NCI-H146 treated with DMSO at 0.1 percent for 48 hours (cell line): ENCODE measurements at regions not wholly inside any gene's neighbourhood (a gene's known extent, or its start where the extent isn't known, plus 50 kb on each side); places are given as distances from the start of the nearest gene placed in this dataset.
"Not testable (repeated sequence)": the region's sequence is repeated elsewhere in the genome, so short reads cannot be mapped to it uniquely, and the experiment has no call there.

ENCODE experiments used
- DNase-seq: peaks from one replicate; lab custom pipeline; 2025; ENCODE audit not compliant: unreplicated experiment; lab: John Stamatoyannopoulos, UW

DNA sequence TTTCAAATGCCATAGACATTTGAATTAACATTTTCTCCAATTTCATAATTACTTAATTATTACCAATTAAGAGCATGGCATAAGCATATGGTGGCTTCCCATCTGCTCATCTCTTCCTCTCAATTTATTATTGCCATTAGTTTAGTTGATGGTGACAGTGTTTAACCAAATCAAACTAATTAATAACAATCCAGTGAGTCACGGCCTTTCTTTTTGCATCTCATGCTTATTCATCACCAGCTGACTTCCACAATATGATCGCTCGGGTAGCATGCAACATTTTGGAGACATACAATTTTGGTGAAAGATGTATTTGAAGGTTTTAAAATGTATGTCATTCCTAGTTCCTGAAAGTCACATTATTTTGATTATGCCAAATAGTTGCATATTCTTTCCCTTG lies 172.8 kb upstream of the TACR3 start:
- no peak for DNase-seq

DNA sequence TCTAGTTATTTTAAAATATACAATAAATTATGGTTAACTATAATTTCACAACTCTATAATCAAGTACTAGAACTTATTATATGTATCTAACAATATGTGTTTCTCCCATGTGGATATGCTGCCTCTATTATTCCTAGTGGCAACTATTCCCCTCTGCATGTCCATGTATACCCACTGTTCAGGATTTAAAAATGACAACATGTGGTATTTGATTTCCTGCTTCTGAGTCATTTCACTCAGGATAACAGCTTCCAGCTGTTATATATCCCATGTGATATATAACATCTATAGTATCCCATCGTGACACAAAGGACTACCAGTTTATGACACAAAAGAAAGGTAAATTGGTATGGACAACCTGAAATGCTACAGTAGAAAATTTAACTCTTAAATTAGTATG lies 167.4 kb upstream of the TACR3 start:
- no peak for DNase-seq

DNA sequence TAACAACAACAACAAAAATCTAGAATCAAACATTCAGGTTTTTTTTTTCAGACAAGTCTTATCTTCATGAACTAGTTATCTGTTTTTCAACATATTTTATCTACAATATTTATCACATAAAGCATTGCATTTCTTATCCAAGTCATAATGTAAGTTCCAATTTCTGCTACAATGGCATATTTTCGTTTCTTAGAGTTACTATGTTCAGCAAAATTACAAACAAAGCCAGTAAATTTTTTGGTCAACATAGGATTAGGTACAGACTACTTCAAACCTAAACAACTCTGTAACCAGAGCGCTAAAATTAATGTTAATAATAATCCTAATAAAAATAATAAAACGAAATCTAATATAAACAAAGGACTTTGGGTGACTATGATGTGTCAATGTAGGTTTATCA lies 165.4 kb upstream of the TACR3 start:
- no peak for DNase-seq

DNA sequence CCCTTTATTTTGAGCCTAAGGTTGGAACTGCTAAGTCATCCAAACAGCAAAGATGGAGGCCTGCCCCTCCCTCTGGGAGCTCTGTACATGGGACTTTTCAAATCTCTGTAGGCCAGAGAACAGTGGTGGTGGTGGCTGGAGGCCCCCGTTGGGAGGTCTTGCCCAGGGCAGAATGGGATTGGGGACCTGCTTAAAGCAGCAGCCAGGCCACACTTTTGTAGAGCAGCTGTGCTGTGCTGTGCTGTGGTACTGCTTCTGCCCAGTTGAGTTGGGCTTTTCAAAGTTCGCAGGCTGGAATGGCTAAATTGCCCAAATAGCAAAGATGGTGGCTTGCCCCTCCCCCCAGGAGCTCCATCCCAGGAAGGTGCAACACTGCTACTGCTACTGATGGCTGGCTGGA lies 147.5 kb upstream of the TACR3 start:
- no peak for DNase-seq

DNA sequence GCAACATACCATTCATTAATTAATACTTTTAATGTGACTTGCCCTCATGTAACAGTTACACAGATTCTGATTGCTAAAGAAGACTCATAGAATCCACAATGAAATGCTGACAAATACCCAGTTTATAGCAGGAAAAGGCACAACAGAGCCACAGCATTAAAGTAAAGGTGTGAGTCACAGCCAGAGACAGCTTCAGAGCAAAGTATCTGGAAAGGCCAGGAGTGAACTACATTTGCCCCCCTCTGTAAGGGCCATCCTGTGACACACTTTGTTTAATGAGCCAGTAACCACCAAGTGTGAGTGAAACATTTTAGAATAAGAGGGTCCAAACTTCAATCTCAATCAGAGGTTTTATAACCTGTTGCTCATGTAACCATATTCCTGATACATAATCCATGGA lies 133.8 kb upstream of the TACR3 start:
- DNase-seq: no peak

DNA sequence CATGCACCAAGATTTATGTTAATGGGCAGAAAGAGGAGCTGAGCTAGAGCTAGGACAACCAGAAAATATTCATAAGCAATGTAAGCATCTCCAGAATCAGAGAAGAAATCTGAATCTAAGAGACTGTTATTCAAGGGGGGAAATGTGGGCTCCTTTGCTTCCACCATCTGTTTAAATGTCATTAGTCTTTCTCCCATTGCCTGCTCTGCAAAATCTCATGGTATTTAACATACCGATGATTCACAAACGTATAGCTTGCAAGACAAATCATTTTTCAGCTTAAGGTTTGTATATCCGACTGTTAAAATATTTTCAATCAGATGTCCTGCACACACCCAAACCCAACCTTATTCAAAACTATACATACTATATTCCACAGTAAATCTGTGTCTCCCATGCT lies 133.4 kb upstream of the TACR3 start:
- no peak for DNase-seq

DNA sequence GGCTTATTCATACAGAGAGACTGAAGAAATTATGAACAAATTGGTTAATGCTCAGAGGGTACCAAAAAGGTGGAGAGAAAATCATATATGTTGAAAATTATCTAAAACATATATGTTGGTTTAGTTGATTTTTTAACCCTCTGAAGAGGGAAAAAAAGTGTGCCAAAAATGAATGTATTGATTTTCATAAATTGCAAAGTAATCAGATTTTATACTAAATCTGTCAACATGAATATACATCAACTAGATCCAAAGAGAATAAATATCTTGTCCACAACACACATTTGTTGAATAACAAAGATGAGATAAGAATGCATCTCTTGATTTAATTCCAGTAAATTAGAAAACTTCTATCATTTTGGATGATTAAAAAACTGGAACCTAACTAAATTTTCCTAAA lies 125.3 kb upstream of the TACR3 start:
- DNase-seq: no peak

DNA sequence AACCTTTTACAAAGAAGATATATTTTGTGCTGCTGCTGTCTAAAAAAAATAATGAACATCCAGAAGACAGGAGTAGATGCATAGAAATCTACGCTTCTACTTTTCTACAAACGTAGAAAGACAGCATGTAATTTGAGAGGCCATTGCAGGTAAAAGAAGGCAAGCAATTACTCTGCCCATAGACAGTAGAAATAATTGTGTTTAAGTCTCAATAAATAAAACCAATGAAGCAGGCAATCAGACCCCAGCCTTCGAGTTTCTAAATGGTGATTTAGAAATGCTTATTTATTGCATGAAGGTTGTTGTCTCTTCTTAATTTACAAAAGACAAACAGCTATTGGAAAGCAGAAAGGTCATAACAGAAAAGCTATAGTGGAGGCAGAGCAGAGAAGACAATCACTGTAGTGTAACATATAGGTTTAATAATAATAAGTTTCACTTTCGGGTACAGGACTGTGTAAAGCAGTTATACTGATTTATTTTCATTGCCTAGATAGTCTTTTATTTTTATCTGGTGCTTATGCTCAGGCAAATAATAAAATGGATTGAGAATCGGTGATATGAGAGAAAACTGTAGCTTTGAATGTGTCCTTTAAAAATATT lies 123.0 kb upstream of the TACR3 start:
- DNase-seq: no peak

DNA sequence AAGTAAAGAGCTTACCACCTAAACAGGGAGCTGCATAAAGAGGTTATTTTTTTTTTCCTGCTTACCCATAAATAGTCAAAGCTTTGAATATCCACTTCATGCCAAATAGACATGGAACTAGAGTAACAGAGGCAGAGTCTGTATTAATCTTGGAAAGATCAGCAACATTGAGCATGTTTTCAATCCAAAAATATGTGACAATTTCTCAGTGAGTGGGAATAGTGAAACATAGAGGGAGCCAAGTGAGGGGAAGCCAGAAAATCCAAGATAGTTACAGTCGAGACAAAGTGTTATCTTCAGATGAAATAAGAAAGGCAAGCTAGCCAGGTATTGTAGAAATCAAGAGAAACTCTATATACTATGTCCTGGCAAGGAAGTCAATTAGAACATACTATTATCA lies 122.3 kb upstream of the TACR3 start:
- DNase-seq: no peak

DNA sequence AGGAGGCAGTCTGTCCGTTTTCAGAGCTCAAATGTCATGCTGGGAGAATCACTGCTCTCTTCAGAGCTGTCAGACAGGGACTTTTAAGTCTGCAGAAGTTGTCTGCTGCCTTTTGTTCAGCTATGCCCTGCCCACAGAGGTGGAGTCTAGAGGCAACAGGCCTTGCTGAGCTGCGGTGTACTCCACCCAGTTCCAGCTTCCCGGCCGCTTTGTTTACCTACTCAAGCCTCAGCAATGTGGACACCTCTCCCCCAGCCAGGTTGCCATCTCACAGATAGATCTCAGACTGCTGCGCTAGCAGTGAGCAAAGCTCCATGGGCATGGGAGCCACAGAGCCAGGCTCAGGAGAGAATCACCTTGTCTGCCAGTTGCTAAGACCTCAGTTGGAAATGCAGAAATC lies 90.5 kb upstream of the TACR3 start:
- not testable (repeated sequence) for DNase-seq

DNA sequence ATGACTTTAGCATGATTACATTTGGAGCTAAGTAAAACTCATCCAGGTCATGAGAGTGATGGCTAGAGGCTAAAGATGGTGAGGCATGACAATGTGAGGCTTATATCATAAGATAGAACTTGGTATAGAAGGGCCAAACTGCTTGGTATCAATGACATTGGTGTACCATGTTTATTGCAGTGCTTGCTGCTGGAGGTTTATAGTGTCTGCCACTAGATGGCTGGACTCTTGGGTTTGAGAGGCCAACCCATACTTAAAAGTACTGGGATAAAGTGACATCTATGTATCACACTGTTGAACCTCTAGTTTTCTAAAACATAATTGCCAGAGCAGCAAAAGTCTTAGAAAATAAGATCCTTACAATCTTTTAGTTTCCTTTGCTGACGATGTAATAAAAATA lies 83.0 kb upstream of the TACR3 start:
- DNase-seq: no peak

DNA sequence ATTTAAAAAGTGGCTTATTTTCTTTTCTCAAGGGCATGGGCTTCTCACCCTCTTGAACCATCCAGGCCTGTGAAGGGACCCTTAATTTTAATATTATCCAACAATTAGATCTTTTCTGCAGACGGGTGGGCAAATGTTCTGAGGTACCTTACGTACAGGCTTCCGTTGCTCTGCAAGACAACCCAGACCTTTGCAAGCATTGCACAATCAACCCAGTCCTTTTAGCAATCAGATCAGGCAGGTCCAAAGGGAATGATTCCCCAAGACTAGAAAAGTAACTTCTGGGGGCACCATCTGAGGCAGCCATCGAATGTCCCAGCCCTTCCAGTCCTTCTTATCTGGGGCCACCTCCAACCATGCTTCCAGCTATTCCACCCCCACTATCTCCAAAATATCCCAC lies 67.3 kb upstream of the TACR3 start:
- no peak for DNase-seq

DNA sequence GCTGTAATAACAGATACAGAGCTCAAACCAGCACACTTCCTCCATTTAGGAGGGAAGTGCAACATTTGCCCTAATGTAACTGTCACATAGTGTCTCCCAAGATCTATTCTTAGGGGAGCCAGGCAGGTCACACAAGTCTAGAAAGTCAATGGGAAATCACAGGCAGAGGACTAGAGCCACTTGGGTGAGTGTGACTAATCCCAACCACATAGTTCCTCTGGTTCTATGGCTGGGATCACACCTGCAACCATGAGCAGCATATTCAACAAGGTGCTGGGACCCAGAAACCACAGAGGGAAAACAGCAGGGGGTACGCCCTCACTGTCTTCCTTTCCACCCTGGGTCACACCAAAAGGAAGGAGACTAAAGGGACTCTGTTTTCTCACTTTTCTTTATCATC lies 66.8 kb upstream of the TACR3 start:
- no peak for DNase-seq

DNA sequence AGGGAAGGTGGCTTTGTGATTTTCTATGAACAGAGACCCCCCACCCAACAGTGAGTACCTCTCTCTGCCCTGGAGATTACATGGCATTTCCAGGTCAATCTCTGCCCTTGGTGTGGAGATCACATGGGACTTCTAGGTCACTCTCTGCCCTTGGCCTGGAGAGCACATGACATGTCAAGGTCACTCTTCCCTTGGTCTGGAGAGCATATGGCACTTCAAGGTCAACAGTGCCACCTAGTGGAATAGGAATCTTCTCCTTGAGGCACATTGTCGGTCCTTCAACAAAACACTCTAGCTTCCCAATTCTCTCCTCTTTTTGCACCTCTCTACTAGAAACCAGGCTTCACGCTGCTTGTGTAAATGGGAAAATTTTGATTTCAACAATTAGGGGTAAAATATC lies 66.2 kb upstream of the TACR3 start:
- DNase-seq: no peak

DNA sequence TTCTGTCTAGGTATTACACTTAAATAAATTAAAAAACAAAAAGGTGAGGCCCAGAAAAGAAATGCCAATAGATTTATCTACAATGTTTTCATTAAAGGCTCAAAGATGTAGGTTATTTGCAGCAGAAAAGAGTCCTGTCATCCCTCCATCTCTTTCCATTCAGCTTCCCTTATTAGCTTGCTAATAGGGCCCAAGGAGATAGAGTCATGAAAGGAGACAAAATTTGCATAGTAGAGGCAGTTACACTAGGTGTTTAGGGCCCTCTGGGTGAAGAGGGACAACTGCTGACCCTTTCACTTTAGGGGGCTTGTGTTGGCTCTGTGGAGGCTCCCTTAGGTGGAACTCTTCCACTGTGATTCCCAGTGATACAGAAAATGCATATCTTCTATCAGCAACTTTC lies 58.4 kb upstream of the TACR3 start:
- no peak for DNase-seq

DNA sequence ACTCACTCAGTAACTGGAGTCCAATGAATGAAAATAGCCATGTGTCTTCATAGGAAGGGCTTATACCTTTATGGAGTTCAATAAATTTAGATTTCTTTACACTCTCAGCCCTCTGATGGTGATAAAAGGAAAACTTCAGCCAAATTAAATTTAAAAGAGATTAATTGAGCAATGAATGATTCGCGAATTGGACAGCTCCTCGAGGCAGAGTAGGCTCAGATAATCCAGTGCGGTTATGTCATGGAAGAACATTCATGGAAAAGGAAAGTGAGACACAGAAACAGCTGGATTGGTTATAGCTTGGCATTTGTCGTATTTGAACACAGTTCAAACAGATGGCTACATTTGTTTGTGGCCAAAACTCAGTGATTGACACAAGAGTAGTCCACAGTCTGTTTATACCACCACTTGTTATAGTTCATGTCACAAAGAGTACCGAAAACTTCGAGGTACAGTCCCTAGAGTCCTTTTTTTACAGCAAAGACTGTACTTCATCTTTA lies 54.6 kb upstream of the TACR3 start:
- no peak for DNase-seq

DNA sequence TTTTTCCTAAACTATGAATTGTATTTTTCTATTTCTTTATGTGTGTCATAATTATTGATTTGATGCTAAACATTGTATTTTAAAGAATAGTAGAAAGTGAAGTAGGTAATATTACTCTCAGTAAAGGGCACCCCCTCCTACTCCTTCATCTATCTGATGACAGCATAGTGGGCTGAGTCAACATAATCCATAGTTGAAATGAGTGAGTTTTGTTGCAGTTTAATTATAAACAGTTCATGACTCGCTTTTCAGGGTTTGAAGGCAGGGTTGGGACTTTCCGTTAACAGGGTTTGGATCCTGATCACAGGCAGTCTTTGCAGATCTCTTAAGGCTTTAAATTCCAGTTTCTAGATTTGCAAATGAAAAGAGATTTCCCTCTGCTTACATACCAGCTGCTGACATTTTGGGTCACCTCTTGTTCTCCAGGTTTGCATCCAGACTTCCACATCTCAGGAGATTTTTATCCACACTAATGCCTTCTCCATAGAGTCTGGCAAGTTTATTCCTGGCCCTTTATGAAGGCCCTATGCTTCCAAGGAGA lies 54.0 kb upstream of the TACR3 start:
- DNase-seq: no peak
